ENCODE measurements at regions not wholly inside any gene's neighbourhood (a gene's known extent, or its start where the extent isn't known, plus 50 kb on each side); places are given as distances from the start of the nearest gene placed in this dataset.

DNA sequence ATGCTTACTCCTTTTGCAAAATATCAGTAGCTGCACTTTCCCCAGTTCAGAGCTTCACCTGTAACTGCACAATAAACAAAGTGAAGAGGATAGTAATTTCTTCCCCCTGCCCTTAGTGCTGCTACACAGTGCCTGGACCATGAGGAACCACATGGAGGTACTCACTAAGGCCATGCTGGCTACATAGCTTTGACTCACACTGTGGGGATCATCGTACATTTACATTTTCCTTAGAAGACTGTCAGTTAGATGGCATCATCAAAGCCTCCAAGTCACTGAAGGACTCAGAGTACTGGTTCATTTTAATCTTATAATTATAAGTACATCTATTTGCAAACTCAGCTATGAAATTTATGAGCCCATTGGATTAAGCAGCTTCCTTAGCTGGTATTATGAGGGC lies 1416.5 kb upstream of the CELF4 start:
- Histone ChIP-seq H3K4me3 (no peak overlapping the region), H3K27me3 (replicated peaks in 1 of 7) (no peaks in the 10 kb centered on the region), H3K27ac (no peak overlapping the region), H3K4me1 (no peaks in the 10 kb centered on the region), H3K36me3 (no peaks in the 10 kb centered on the region), H3K9me3 (peaks cover 0 to 4% (median 0%) of the 10 kb centered on the region in 8 donors)
- no peak for DNase-seq
- WGBS, 5 donors, result 67 to 92% (median 87%) methylated on average over 1 of the region's 1 CpG
- TF ChIP-seq POLR2A (IDR thresholded peaks at IDR 0.05) (no peak), POLR2AphosphoS5 (IDR thresholded peaks at IDR 0.05) (no peak)
- TF ChIP-seq, protein P1, sequence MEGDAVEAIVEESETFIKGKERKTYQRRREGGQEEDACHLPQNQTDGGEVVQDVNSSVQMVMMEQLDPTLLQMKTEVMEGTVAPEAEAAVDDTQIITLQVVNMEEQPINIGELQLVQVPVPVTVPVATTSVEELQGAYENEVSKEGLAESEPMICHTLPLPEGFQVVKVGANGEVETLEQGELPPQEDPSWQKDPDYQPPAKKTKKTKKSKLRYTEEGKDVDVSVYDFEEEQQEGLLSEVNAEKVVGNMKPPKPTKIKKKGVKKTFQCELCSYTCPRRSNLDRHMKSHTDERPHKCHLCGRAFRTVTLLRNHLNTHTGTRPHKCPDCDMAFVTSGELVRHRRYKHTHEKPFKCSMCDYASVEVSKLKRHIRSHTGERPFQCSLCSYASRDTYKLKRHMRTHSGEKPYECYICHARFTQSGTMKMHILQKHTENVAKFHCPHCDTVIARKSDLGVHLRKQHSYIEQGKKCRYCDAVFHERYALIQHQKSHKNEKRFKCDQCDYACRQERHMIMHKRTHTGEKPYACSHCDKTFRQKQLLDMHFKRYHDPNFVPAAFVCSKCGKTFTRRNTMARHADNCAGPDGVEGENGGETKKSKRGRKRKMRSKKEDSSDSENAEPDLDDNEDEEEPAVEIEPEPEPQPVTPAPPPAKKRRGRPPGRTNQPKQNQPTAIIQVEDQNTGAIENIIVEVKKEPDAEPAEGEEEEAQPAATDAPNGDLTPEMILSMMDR (IDR thresholded peaks at IDR 0.05 in 8 of 11, conservative IDR thresholded peaks at IDR 0.05 in 3 of 11), result no peak
- intact Hi-C loops (cut with DNase I; ENCODE audit: low total_unique reads), result no loop called here

DNA sequence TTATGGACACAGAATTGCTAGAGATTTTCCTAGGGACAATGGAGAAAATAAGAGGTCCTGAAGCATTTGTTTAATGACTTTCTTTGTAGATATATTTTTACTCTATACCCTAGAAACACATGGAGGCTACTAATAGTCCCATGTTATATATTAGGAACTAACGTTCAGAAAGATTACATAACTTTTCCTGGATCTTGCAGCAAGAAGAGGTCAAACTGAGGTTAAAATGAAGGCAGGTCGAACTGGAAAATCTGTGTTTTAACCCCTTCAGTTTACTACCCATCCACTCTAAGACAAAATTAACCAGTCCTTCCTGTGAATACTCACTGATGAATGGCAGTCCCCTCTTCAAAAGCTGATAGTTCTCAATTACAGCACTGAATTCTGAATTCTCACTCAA lies 1415.8 kb upstream of the CELF4 start:
- TF ChIP-seq POLR2A (IDR thresholded peaks at IDR 0.05) (no peak), POLR2AphosphoS5 (IDR thresholded peaks at IDR 0.05) (no peak)
- TF ChIP-seq, protein P1 (IDR thresholded peaks at IDR 0.05 in 8 of 11, conservative IDR thresholded peaks at IDR 0.05 in 3 of 11), result no peak

DNA sequence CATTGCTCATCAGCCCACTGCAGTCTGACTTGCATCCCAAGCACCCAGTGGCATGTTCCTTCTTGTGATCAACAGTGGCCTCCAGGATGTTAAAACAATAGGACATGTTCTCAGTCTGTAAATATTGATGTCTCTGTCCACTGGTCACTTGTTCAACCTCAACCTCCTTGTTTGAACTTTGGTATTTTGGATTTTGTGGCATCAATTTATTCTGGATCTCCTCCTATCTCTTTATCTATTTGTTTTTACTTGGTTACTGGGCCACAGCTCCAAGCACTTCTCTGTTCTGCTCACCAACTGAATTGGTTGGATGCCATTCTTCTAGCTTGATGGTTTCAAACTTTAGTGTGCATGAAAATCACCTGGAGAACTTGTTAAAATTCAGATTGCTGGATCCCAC lies 1414.8 kb upstream of the CELF4 start:
- Histone ChIP-seq H3K27ac (no peak overlapping the region), H3K27me3 (replicated peaks in 1 of 7) (no peaks in the 10 kb centered on the region), H3K4me1 (no peaks in the 10 kb centered on the region), H3K4me3 (no peak overlapping the region), H3K36me3 (no peaks in the 10 kb centered on the region), H3K9me3 (peaks cover 0 to 4% (median 0%) of the 10 kb centered on the region in 8 donors)
- TF ChIP-seq, protein P1 (IDR thresholded peaks at IDR 0.05 in 8 of 11, conservative IDR thresholded peaks at IDR 0.05 in 3 of 11), result no peak
- no peak for TF ChIP-seq POLR2A (IDR thresholded peaks at IDR 0.05)
- TF ChIP-seq POLR2AphosphoS5 (IDR thresholded peaks at IDR 0.05), result no peak
- no peak for DNase-seq
- intact Hi-C loops (cut with DNase I; ENCODE audit: low total_unique reads), result no loop called here

More for the DNA sequence above, 1415.8 kb upstream of the CELF4 start:
- H3K9me3 ChIP-seq, result peaks cover 0 to 4% (median 0%) of the 10 kb centered on the region in 8 donors
- no peaks in the 10 kb centered on the region for H3K4me1 ChIP-seq
- no peak overlapping the region for H3K27ac ChIP-seq
- DNase-seq, result no peak
- intact Hi-C loops (cut with DNase I; ENCODE audit: low total_unique reads), result no loop called here
- WGBS, 5 donors, result 8 to 16% (median 13%) methylated on average over 2 of the region's 2 CpGs
- H3K27me3 ChIP-seq (replicated peaks in 1 of 7), result no peaks in the 10 kb centered on the region
- H3K4me3 ChIP-seq, result no peak overlapping the region
- no peaks in the 10 kb centered on the region for H3K36me3 ChIP-seq

DNA sequence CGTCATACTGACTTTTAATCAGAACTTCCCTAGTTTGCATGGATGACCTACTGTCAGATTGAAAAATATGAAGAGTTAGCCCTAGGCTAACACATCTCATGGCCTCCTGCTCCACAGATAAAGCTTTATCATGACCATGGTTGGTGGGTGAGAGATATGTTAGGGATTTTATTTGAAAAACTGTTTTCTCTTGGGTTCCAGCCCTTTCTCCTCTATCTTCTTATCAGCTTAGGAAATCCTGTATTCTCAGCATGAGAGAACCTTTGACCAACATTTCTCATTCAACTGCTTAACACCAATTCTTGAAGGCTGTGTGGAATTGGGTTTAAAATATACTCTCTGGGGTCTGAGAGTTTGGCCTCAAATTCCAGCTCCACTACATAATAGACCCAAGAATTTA lies 1407.0 kb upstream of the CELF4 start:
- Histone ChIP-seq H3K4me1 (no peaks in the 10 kb centered on the region), H3K27me3 (replicated peaks in 1 of 7) (no peaks in the 10 kb centered on the region), H3K27ac (no peak overlapping the region), H3K9me3 (peaks cover 0 to 9% (median 0%) of the 10 kb centered on the region in 8 donors), H3K4me3 (no peak overlapping the region), H3K36me3 (no peaks in the 10 kb centered on the region)
- no peak for DNase-seq
- TF ChIP-seq POLR2A (IDR thresholded peaks at IDR 0.05) (no peak), POLR2AphosphoS5 (IDR thresholded peaks at IDR 0.05) (no peak)
- TF ChIP-seq, protein P1 (IDR thresholded peaks at IDR 0.05 in 8 of 11, conservative IDR thresholded peaks at IDR 0.05 in 3 of 11), result no peak
- 63 to 88% (median 84%) methylated on average over 1 of the region's 1 CpG for WGBS, 5 donors
- intact Hi-C loops (cut with DNase I; ENCODE audit: low total_unique reads), result no loop called here
